ENCODE measurements at regions not wholly inside any gene's neighbourhood (a gene's known extent, or its start where the extent isn't known, plus 50 kb on each side); places are given as distances from the start of the nearest gene placed in this dataset.

GRCh38 chr13:33633701-33634545 is 184.0 kb upstream of the RFC3 start:
- Histone ChIP-seq H3K36me3 (no peaks in the 10 kb centered on the region), H3K4me3 (no peak overlapping the region), H3K27ac (no peak overlapping the region), H3K4me1 (replicated peaks) (no peaks in the 10 kb centered on the region), H3K9me3 (no peaks in the 10 kb centered on the region), H3K27me3 (replicated peaks; ENCODE audit: insufficient read depth) (no peaks in the 10 kb centered on the region)
- intact Hi-C loops (cut with DNase I): no loop called here
- TF ChIP-seq CTCF (IDR thresholded peaks at IDR 0.05): no peak
- no peak for TF ChIP-seq POLR2A (IDR thresholded peaks at IDR 0.05)
- TF ChIP-seq POLR2AphosphoS5 (IDR thresholded peaks at IDR 0.05): no peak
- 63% methylated on average over 3 of the region's 3 CpGs for WGBS
- no peak for DNase-seq (ENCODE audit: low spot score)

- TF ChIP-seq CTCF (IDR thresholded peaks at IDR 0.05) (no peak), POLR2AphosphoS5 (IDR thresholded peaks at IDR 0.05) (no peak), POLR2A (IDR thresholded peaks at IDR 0.05) (no peak)
- 78% methylated on average over 8 of the region's 8 CpGs for WGBS
- Histone ChIP-seq H3K4me3 (no peak overlapping the region), H3K9me3 (no peaks in the 10 kb centered on the region), H3K36me3 (no peaks in the 10 kb centered on the region), H3K4me1 (replicated peaks) (no peaks in the 10 kb centered on the region), H3K27ac (no peak overlapping the region), H3K27me3 (replicated peaks; ENCODE audit: insufficient read depth) (no peaks in the 10 kb centered on the region)
- no peak for DNase-seq (ENCODE audit: low spot score)
- intact Hi-C loops (cut with DNase I): no loop called here
These were observed 183.4 kb upstream of the RFC3 start for GRCh38 chr13:33634546-33634982.

GRCh38 chr13:33636243-33636642 is 181.7 kb upstream of the RFC3 start:
- WGBS: 89% methylated on average over 5 of the region's 5 CpGs
- Histone ChIP-seq H3K36me3 (no peaks in the 10 kb centered on the region), H3K4me1 (replicated peaks) (no peaks in the 10 kb centered on the region), H3K9me3 (no peaks in the 10 kb centered on the region), H3K27ac (no peak overlapping the region), H3K4me3 (no peak overlapping the region), H3K27me3 (replicated peaks; ENCODE audit: insufficient read depth) (no peaks in the 10 kb centered on the region)
- intact Hi-C loops (cut with DNase I): no loop called here
- DNase-seq (ENCODE audit: low spot score): no peak
- TF ChIP-seq CTCF (IDR thresholded peaks at IDR 0.05) (no peak), POLR2AphosphoS5 (IDR thresholded peaks at IDR 0.05) (no peak), POLR2A (IDR thresholded peaks at IDR 0.05) (no peak)

GRCh38 chr13:33636955-33637670 is 180.8 kb upstream of the RFC3 start:
- no peak for DNase-seq (ENCODE audit: low spot score)
- Histone ChIP-seq H3K4me1 (replicated peaks) (no peaks in the 10 kb centered on the region), H3K27me3 (replicated peaks; ENCODE audit: insufficient read depth) (no peaks in the 10 kb centered on the region), H3K27ac (no peak overlapping the region), H3K36me3 (no peaks in the 10 kb centered on the region), H3K9me3 (no peaks in the 10 kb centered on the region), H3K4me3 (no peak overlapping the region)
- no peak for TF ChIP-seq POLR2A (IDR thresholded peaks at IDR 0.05)
- no peak for TF ChIP-seq POLR2AphosphoS5 (IDR thresholded peaks at IDR 0.05)
- no peak for TF ChIP-seq CTCF (IDR thresholded peaks at IDR 0.05)
- 98% methylated on average over 3 of the region's 3 CpGs for WGBS
- intact Hi-C loops (cut with DNase I): no loop called here
